NB4 (cell line): ENCODE measurements at regions not wholly inside any gene's neighbourhood (a gene's known extent, or its start where the extent isn't known, plus 50 kb on each side); places are given as distances from the start of the nearest gene placed in this dataset.

Experiments used
- DNase-seq: peaks from one replicate; pipeline ENCODE4 v3.0.0; 2010; ENCODE audit warnings: low read depth
- H3K4me3 ChIP-seq: one replicate; pipeline ENCODE4 v1.5.1; 2011; ENCODE audit warnings: mild to moderate bottlenecking, low read depth, low read length, moderate library complexity
- CTCF ChIP-seq: IDR thresholded peaks from one replicate; pipeline ENCODE4 v1.5.1; 2012; ENCODE audit warnings: low read depth, low read length
- MAX ChIP-seq: IDR thresholded peaks from 2 replicates; pipeline ENCODE4 v1.6.1; 2011; ENCODE audit warnings: low read depth, low read length
- MYC ChIP-seq: IDR thresholded peaks from 2 replicates; pipeline ENCODE4 v1.6.1; 2011; ENCODE audit warnings: low read depth, low read length
- POLR2A ChIP-seq: IDR thresholded peaks from 2 replicates; pipeline ENCODE4 v1.6.1; 2011; ENCODE audit warnings: mild to moderate bottlenecking; ENCODE audit not compliant: insufficient read length; ENCODE audit errors: extremely low read depth

- TF ChIP-seq CTCF (no peak), POLR2A (no peak), MAX (no peak), MYC (no peak)
- H3K4me3 ChIP-seq, result no peak overlapping the region
- DNase-seq, result no peak
These were observed 677.8 kb downstream of the USP25 start for GRCh38 chr21:16407403-16408240.

GRCh38 chr21:16408280-16408679 lies 678.5 kb downstream of the USP25 start:
- no peak overlapping the region for H3K4me3 ChIP-seq
- TF ChIP-seq MYC (no peak), CTCF (no peak), POLR2A (no peak), MAX (no peak)

GRCh38 chr21:16409352-16409751 lies 679.6 kb downstream of the USP25 start:
- TF ChIP-seq MAX (no peak), MYC (no peak), POLR2A (no peak), CTCF (no peak)
- no peak for DNase-seq
- H3K4me3 ChIP-seq, result no peak overlapping the region

More at GRCh38 chr21:16408280-16408679, 678.5 kb downstream of the USP25 start:
- DNase-seq, result no peak

- TF ChIP-seq MYC (no peak), MAX (no peak), POLR2A (no peak), CTCF (no peak)
- DNase-seq, result no peak
- H3K4me3 ChIP-seq, result no peak overlapping the region
These were observed 688.4 kb downstream of the USP25 start for GRCh38 chr21:16418226-16418625.

- no peak for DNase-seq
- TF ChIP-seq POLR2A, result no peak
- no peak for TF ChIP-seq MAX
- no peak for TF ChIP-seq MYC
- no peak for TF ChIP-seq CTCF
- H3K4me3 ChIP-seq, result no peak overlapping the region
These were observed 688.9 kb downstream of the USP25 start for GRCh38 chr21:16418642-16419041.
